Bronchial epithelial cell (primary cell): ENCODE measurements at regions not wholly inside any gene's neighbourhood (a gene's known extent, or its start where the extent isn't known, plus 50 kb on each side); places are given as distances from the start of the nearest gene placed in this dataset.
"Not testable (repeated sequence)": the region's sequence is repeated elsewhere in the genome, so short reads cannot be mapped to it uniquely, and the experiment has no call there.

Source experiments
- DNase-seq: peaks from one replicate; pipeline ENCODE4 v3.0.0-alpha.2; 2010; ENCODE audit warnings: low read depth
- FAIRE-seq: peaks from 2 replicates; lab custom pipeline; 2011; peaks lifted over from hg19 to GRCh38; lab: Jason Lieb, UNC
- H3K27me3 ChIP-seq: 2 replicates; pipeline ENCODE4 v1.5.1; 2011; ENCODE audit warnings: low read length; ENCODE audit not compliant: control insufficient read depth, insufficient read depth
- H3K36me3 ChIP-seq: 2 replicates; pipeline ENCODE4 v1.5.1; 2011; ENCODE audit warnings: low read length; ENCODE audit not compliant: control insufficient read depth, insufficient read depth
- H3K4me3 ChIP-seq: 2 replicates; pipeline ENCODE4 v1.5.1; 2011; ENCODE audit warnings: mild to moderate bottlenecking, low read depth, low read length, control low read depth
- CTCF ChIP-seq: IDR thresholded peaks from 2 replicates; pipeline ENCODE4 v1.5.1; 2011; ENCODE audit warnings: mild to moderate bottlenecking, moderate library complexity, low read length, control low read depth, inconsistent platforms; ENCODE audit not compliant: insufficient read depth, severe bottlenecking

- H3K27me3 ChIP-seq = no peaks in the 10 kb centered on the region
- no peak for FAIRE-seq
- no peak for TF ChIP-seq CTCF
- no peak overlapping the region for H3K4me3 ChIP-seq
- no peaks in the 10 kb centered on the region for H3K36me3 ChIP-seq
- DNase-seq = no peak
These were observed 64.8 kb upstream of the RBPJ start for GRCh38 chr4:26255989-26256388.

DNA sequence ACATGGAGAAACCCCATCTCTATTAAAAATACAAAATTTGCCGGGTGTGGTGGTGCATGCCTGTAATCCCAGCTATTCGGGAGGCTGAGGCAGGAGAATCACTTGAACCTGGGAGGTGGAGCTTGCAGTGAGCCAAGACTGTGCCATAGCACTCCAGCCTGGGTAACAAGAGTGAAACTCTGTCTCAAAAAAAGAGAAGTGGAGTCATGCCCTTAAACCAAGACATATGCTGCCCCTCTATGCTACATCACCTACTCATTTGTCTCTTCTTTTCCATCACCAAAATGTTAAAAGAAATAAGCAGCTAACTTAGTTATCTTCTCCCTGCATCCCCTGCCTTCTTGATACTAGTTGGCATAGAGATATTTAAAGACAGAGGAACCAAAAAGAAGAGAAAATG is 63.4 kb upstream of the RBPJ start:
- not testable (repeated sequence) for FAIRE-seq, H3K27me3 ChIP-seq, H3K36me3 ChIP-seq, DNase-seq, H3K4me3 ChIP-seq

DNA sequence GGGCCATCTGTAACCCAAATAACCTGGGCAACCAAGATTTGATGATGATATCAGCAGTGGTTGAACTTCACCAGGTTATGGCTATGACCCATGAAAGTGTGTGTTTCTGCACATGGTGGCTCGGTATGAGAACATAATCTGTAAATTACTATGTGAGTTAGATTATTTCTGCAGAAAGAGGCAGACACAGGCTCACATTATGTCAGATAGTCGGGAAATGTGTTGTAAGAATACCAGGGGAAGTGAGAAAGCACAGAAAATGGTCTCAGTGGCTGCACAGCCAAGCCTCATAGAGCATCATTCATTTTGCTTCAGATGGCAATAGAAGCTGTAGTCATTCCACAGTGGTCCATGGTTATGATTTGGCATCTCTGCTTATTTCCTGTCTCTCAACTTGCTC is 63.0 kb upstream of the RBPJ start:
- FAIRE-seq (no peak), DNase-seq (no peak)
- no peak for TF ChIP-seq CTCF

GRCh38 chr4:26260571-26260970 is 60.2 kb upstream of the RBPJ start:
- FAIRE-seq (no peak), DNase-seq (peak; percentile 39)
- Histone ChIP-seq H3K4me3 (no peak overlapping the region), H3K36me3 (no peaks in the 10 kb centered on the region), H3K27me3 (no peaks in the 10 kb centered on the region)
- TF ChIP-seq CTCF = no peak

More for the DNA sequence above, 63.0 kb upstream of the RBPJ start:
- no peaks in the 10 kb centered on the region for H3K27me3 ChIP-seq
- H3K36me3 ChIP-seq = no peaks in the 10 kb centered on the region
- H3K4me3 ChIP-seq = no peak overlapping the region

- no peak for FAIRE-seq
- no peak for DNase-seq
These were observed 59.4 kb upstream of the RBPJ start for GRCh38 chr4:26261405-26261804.

DNA sequence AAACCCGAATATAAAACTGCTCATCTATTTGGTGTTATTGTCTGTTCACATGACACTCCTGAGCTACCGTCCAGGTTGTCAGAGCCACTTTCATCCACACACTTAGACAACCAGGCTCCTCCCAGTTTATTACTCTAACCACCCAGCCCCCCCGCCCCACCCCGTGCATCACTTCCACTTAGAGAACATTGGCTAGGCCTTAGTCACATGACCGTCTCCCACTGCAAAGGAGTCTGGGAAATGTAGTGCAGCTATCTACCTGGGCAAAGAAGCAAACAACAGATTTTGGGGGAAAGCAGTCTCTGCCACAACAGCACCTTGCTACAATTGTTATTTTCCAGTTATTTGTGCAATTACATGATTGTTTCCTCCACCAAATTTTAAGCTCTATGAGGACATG is 57.6 kb upstream of the RBPJ start:
- no peaks in the 10 kb centered on the region for H3K27me3 ChIP-seq
- no peak for TF ChIP-seq CTCF
- FAIRE-seq (no peak), DNase-seq (peak; percentile 26)
- H3K36me3 ChIP-seq = no peaks in the 10 kb centered on the region
- no peak overlapping the region for H3K4me3 ChIP-seq

More at GRCh38 chr4:26261405-26261804, 59.4 kb upstream of the RBPJ start:
- no peak for TF ChIP-seq CTCF
- no peaks in the 10 kb centered on the region for H3K27me3 ChIP-seq
- H3K4me3 ChIP-seq = no peak overlapping the region
- no peaks in the 10 kb centered on the region for H3K36me3 ChIP-seq
